8988T (cell line): ENCODE measurements at regions not wholly inside any gene's neighbourhood (a gene's known extent, or its start where the extent isn't known, plus 50 kb on each side); places are given as distances from the start of the nearest gene placed in this dataset.
"Not testable (repeated sequence)": the region's sequence is repeated elsewhere in the genome, so short reads cannot be mapped to it uniquely, and the experiment has no call there.

Experiments
- DNase-seq: peaks from one replicate; pipeline ENCODE4 v3.0.0; 2011

GRCh38 chr4:17055788-17056187 is 157.3 kb upstream of the LDB2 start:
- no peak for DNase-seq

DNA sequence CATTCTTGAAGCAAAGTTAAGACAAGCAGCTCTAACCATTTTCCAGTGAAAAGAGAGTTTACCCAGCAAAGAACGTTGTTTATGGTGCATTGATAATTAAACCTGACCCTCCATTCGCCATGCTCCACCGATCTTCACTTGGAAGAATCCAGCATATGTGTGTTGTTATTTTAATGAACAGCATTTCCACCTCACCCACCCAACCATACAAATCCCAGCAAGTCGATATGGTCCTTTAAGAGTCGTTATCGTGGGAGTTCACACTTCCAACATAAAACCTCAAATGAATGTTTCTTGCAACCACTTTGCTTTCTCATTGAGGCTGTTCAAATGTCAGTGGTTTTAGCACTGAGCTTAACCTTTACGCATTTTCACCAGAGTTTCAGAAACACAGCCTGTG is 147.4 kb upstream of the LDB2 start:
- DNase-seq: no peak

DNA sequence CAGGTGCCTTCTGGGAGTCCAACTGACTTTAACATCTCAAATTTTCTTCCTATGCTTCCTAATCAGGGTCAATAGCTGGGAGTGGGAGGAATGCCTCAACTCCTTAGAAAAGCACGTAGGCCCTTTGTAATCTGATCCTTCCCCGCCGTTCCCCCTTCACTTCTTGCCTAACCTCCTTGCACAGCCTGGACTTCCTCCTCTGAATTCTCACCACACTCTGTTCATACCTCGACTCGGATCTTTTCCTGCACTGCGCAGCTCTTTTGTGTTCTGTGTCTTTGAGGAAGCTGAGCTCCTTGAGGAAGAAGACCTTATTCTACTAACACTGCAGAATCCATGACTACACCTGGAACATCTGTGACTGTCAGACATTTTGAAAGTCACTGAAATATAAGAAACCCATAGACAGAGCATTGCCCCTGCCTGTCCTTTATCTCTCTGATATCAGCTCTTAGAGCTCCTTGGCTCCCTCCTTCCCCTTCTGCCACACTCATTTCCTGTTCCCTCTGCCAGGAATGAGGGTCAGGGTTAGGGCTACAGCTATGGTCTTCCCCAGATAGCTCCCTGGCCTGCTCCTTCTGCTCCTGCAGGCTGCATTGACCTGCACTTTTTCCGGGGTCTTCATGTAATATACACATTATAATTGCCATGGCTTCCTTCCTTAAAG is 140.2 kb upstream of the LDB2 start:
- no peak for DNase-seq

DNA sequence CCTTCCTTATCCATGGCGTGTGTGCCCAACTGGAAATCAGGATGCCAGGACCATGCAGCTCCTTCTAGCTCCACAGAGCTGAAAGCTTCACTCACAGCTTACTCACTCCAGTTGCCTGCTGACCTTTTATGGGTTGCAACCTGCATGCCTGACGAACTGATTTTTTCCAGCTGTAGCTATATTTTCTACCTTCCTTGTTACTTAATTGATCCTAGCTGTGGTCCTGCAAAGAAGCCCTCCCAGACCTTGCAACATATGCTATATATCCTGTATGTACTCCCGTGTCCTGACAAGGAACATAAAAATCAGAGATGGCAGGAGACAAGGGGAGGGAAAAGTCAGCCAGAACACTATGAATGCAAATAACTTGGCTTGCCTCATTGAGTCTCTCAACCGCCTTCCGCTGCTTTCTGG is 135.3 kb upstream of the LDB2 start:
- no peak for DNase-seq

GRCh38 chr4:17033025-17033767 is 134.8 kb upstream of the LDB2 start:
- no peak for DNase-seq

DNA sequence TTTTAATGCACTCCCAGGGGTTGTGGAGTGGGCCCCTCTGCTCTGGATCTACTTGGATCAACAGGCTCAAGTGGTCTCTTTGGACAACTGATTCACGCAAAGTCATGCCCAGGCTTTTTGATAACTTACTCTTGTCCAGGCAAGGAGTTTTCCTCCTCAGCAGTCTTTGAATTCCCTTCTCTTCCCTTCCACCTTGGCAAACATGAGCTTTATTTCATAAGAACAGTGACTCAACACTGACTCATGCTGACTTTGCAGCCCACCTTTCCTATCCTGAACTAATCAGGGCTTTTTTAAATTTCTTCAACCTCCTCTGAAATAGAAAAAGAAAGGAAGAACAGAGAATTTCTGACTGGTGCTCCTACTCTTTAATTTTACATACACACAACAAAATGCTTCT is 132.1 kb upstream of the LDB2 start:
- peak; percentile 22 for DNase-seq

DNA sequence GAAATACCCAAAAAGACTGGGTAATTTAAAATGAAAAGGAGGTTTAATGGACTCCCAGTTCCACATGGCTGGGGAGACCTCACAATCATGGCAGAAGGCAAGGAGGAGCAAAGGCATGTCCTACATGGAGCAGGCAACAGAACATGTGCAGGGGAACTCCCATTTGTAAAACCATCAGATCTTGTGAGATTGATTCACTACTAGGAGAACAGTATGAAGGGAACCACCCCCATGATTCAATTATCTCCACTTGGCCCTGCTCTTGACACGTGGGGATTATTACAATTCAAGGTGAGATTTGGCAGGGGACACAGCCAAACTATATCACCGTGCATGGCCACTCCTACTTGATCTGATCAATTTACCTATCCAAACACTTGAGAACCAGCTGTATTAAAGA is 131.5 kb upstream of the LDB2 start:
- no peak for DNase-seq

GRCh38 chr4:17029432-17029831 is 131.0 kb upstream of the LDB2 start:
- no peak for DNase-seq

DNA sequence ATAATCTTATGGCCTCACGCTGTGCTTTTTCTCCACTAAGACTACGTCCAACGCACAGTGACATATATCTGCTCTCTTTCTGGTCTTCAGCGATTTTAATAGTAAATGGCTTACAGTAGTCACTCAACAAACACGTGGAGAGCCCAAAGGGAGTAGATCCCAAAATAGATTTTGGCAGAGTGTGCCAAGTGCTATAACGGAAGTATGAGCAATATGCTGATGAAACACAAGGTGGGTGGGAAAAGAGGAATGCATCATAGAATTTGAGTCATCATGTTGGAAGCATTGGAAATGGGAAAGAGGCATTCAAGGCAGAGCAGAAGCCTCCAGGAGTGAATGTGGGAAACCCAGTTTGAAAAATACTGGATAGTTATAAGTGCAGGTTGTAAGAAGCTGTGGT is 129.1 kb upstream of the LDB2 start:
- DNase-seq: peak; percentile 13

GRCh38 chr4:17024425-17024824 is 126.0 kb upstream of the LDB2 start:
- no peak for DNase-seq

GRCh38 chr4:17020901-17021300 is 122.5 kb upstream of the LDB2 start:
- DNase-seq: no peak

GRCh38 chr4:17020451-17020850 is 122.0 kb upstream of the LDB2 start:
- no peak for DNase-seq

DNA sequence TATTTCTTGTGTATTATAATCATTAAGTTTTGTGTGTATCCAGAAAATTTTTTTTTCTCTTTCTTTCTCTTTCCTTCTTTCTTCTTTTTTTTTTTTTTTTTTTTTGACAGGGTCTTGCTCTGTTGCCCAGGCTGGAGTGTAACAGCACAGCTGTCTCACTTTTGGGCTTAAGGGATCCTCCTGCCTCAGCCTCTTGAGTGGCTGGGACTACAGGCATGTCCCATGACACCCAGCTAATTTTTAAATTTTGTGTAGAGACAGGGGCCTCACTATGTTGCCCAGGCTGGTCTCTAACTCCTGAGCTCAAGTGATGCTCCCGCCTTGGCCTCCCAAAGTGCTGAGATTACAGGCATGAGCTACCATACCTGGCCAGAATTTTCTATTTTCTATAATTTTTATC is 120.2 kb upstream of the LDB2 start:
- not testable (repeated sequence) for DNase-seq

DNA sequence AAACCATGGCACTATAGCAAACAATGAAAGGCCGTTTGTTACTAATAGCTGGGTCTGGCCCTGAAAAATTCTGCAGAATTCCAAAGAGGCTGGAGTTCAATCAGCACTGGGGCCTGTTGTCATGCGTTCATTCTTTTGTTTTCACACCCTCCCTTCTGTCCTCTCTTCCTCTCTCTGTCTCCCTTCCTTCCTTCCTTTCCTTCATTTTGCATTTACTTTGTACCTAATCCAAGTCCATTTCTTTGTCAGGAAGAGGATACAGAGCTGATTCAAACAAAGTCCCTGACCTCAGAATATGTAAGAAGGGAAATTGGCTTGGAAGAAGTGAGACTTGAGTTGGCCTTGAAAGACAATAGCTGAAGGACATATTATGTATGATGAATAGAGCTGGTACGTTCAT is 119.6 kb upstream of the LDB2 start:
- DNase-seq: no peak

- no peak for DNase-seq
Observed at GRCh38 chr4:17013382-17014006, 115.0 kb upstream of the LDB2 start.

GRCh38 chr4:17012451-17012850 is 114.0 kb upstream of the LDB2 start:
- no peak for DNase-seq

DNA sequence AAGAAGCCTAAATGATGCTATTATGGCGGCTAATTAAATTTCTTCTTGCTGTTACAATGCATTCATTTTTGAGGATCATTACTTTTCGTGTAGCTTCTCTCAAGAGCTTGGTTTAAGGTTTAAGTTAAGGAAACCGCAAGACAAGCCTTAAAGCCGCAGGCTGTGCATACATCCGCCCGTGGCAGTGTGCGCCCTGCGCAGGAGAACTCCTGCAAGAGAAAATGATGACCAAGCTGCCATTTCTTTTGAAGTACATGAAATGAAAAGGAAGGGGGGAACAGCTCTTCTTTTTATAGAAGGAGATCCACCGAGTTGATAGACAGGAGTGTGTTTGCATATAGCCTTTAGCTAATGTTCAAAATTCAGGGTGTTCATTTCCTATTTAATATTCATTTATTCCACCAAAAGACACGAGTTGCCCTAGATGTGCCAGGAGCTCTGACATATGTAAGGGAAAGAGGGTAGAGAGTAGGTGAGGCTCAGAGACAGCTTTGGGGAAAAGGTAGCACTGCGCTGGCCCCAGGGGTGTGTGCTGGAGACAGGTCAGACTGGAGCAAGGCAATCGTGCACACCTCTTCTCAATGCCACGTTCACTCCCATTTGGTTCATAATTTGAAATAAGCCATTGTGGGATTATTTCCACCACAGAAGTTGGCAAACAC is 112.1 kb upstream of the LDB2 start:
- DNase-seq: no peak

DNA sequence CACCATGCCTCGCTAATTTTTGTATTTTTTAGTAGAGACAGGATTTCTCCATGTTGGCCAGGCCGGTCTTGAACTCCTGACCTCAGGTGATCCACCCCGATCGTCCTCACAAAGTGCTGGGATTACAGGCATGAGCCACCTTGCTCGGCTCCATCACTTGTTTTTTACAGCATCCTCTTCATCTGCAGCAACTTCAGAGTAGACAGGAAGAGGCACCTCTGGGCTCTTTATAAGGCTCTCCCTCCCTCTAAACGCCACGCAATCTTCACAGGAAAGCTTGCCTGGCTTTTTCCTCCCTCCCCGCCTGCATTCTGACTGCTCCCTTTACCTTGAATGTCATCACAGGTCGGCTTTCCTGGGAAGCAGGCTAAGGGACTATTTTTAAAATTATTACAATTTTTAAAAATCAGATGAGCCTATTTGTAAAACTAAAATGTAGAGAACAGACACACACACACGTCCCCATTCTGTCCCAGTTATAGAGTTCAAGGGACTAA is 111.5 kb upstream of the LDB2 start:
- no peak for DNase-seq

DNA sequence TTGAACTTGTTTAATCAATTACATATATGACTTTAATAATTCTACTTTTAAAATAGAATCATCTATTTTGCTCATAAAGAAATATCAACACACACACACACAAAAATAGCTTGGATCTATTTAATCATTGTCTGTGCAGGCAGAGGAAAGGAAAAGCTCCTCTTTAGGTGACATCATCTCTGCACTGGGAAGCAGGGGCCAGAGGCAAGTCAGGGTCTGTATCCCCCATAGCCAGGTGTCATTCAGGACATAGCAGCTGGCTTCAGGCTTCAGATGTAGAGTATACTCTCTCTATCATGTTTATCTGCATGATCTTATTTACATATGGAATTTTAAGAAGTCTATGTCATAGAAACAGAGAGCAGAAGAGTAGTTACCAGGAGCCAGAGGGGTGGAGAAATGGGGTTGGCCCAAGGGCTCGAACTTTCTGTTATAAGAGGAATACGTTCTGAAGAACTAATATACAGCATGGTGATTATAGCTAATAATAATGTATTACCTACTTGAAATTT is 110.4 kb upstream of the LDB2 start:
- no peak for DNase-seq

- DNase-seq: not testable (repeated sequence)
Observed at GRCh38 chr4:17003606-17004392, 105.4 kb upstream of the LDB2 start.

- DNase-seq: no peak
Observed at GRCh38 chr4:16995451-16995850, 97.0 kb upstream of the LDB2 start.
